NK-92 treated with Interleukin-12 subunit alpha and Interleukin-12 subunit beta, amount 100 ng/mL, for 24 hours (cell line): ENCODE measurements at regions not wholly inside any gene's neighbourhood (a gene's known extent, or its start where the extent isn't known, plus 50 kb on each side); places are given as distances from the start of the nearest gene placed in this dataset.
A peak's percentile ranks its signal among the peaks of the same experiment; 100 is the strongest.

ENCODE experiments used
- DNase-seq: peaks from one replicate; lab custom pipeline; 2025; lab: John Stamatoyannopoulos, UW

- no peak for DNase-seq
These were observed 80.7 kb upstream of the NHSL1 start for GRCh38 chr6:138580040-138580439.

DNA sequence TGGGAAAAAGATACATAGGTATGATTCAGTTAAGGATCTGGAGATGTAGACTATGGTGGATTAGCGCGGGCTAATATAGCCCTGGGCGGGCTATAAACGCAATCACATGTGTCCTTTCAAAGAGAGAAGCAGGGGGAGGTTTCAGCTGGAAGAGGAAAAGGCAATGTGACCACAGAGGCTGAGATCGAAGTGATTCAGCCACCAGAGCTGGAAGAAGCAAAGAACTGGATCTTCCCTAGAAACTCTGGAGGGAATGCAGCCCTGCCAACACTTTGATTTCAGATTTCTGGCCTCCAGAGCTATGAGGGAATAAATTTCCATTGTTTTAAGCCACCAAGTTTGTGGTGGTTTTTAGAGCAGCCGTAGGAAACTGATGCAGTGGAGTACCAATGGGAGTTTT, 81.5 kb upstream of the NHSL1 start:
- DNase-seq: no peak

GRCh38 chr6:138582573-138582972, 83.3 kb upstream of the NHSL1 start:
- DNase-seq: no peak

- DNase-seq: no peak
These were observed 87.3 kb upstream of the NHSL1 start for GRCh38 chr6:138586638-138587037.

- DNase-seq: peak; percentile 25
These were observed 89.6 kb upstream of the NHSL1 start for GRCh38 chr6:138588805-138589434.

DNA sequence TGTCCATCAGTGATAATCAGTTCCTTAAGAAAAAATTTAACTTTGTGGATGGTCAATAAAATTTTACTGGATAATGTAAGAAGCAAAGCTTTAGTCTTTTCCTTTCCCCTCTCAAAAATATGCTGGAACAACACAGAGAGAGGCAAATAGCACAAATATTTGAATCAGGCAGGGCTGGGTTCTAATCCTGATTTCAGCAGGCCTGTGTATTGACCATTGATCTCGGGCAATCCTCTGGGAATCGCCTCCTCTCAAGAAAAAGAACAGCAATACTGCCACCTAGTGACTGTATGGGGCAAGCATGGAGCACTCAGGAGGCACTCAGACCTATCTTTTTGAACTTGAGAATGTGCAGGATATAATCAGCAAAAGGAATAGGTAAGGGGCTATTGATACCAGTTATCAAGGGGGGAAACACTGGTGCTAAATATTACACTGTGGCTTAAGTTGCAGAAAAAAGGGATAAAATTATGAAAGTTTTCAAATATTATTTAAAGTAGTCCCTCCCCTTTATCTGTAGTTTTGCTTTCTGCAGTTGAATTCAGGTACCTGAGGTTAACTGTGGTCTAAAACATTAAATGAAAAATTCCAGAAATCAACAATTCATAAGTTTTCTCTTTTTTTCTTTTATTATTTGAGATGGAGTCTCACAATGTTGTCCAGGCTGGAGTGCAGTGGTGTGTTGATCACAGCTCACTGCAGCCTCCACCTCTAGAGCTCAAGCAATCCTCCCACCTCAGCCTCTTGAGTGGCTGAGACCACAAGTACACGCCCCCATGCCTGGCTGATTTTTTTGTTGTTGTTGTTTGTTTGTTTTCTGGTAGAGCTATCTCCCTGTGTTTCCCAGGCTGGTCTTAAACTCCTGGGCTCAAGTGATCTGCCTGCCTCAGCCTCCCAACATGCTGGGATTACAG, 91.8 kb upstream of the NHSL1 start:
- peak; percentile 6 for DNase-seq

DNA sequence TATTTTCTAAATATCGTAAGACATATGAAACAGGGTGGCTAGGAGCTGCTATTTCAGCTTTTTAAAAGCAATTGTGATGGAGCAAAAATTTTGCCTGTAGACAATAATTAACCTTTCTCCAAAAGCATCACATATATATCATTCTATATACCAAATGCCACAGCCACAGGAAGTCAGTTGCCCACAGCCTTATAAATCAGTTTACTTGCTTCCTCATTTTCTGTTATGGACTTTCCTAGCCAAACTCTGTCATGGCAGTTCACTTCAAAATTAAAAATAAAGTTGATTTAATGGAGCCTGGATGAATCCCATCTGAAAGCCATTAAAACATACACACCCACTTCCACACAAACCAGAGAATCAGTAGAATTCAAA, 93.4 kb upstream of the NHSL1 start:
- DNase-seq: no peak

DNA sequence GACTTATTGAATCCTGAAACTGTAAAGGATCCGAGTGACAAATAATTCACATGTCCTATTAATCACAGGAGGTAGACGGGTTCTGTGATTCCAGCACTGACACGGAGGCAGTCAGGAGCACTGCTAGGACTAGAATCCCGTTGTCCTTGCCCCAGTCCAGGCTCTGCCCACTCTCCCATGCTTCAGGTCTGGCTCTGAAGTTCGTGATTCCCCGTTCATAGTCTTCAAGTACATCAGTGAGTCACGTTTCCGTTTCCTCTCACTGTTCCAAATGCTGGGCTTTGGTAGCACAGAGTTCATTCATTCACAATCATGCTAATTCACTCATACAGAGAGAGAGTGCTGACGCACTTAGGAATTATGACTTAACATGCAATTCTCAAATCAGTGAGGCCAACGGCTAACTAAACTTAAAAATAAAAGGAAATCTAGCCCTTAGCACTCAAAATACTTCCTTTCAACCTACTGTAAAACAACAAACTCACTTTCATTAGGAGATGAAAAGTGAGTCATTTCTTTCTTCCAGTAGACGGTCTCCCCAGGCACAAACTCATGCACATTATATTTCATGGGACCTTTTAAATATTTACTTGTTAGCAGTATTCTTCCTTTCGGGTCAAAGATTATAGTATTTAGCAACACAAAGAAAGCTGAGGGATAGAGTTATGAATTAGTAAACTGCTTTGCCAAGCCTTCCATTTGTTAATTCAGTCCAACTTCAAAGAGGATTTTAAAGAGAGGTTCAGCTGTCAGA, 94.0 kb upstream of the NHSL1 start:
- DNase-seq: no peak

GRCh38 chr6:138593909-138594757, 94.8 kb upstream of the NHSL1 start:
- DNase-seq: no peak

- no peak for DNase-seq
These were observed 95.5 kb upstream of the NHSL1 start for GRCh38 chr6:138594758-138595140.

GRCh38 chr6:138596126-138596525, 96.8 kb upstream of the NHSL1 start:
- DNase-seq: no peak

GRCh38 chr6:138596591-138596990, 97.3 kb upstream of the NHSL1 start:
- no peak for DNase-seq

DNA sequence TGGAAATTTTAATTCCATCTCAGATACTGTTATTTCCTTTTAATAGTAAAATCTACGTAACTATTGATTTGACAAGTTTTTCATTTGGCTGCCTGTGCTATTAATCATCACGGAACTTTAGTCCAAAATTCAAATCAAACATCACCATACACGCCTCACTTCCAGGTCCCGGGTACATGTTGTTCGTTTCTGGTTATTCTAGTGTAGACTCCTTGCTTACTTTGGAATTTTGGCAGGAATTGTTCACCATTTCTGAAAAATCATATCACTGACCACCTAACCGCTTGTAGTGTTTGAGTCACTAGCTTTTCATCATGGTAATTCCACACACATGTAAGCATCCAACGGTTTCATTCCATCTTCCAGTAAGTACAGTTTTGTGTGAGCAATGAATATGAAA, 98.0 kb upstream of the NHSL1 start:
- no peak for DNase-seq

- DNase-seq: no peak
These were observed 99.4 kb upstream of the NHSL1 start for GRCh38 chr6:138598562-138599173.

- DNase-seq: no peak
These were observed 101.0 kb upstream of the NHSL1 start for GRCh38 chr6:138600261-138600660.

DNA sequence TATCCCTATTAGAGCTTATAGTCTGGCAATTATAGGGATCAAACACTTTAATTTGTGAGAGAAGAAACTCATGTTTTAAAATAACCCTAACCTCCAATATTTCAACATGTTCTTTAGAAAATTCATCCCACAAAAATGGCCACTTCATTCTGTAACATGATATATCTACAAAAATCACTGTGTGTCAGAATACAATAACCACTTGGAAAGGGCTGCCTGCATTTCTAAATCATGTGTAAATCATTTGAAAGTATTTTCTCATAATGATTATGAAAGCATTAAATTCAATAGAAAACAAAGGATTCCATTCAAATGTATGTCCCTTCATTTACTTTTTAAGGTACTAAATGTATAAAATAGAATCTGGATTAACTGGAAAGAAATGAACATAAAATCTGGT, 101.4 kb upstream of the NHSL1 start:
- DNase-seq: no peak

DNA sequence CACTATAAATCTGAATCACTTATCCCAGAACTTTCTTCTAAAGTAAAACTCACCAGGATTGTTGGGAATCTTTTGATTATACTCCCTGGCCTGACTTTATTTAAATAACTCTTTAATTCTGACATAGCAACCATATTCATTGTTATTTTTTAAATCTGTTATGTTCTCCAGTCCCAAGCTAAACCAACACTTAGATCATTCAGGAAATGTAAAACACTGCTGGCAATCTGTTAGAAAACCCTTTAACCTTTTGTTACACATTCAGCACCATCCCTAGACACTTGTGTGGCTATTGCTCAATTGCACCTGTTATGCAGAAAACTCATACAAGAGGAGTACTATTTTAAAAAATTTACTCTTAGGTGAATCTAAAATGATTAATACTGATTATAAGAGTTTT, 101.8 kb upstream of the NHSL1 start:
- DNase-seq: no peak

- DNase-seq: no peak
These were observed 106.7 kb upstream of the NHSL1 start for GRCh38 chr6:138605958-138606357.

DNA sequence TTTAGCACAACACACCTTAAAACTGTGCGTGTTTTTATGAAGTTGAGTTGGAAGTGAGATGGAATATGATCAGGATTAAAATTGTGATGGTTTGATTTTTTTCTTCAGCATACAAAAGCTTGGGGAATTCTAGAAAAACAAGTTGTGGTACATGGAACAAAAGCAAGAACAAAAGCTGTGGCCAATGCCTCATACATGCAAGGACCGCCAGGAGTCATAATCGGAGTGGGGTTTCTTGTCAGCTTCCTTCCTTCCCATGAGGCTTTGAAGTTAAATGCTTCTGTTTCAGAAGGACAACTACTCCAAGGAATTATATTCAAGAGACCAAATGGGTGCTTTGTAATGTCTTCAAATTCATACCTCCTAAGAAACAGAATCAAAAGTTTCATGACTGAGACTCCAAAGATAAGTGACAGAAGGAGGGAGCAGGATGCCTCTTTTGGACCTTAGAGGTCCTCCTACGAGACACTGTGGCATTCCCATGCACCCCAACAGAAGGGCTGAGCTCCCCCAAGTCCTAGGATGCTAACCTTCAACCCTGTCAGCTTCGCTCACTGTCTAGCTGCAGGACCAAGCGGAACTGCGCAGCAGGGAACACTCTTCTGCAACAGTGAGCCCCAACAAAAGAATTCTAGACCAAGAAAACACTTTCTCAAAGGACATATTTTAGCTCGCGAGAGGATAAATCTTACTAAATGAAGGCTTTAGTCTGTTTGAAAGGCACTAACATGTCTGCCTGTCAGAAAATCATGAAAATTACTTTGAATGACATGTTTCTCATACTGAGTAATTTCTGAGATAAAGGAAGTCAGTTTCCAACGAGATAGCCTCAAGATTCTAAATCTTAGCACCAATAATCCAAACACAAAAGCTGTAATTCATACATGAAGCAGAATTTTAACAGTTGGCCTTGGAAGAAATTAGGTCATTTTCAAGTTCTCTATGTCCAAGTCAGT, 108.5 kb upstream of the NHSL1 start:
- no peak for DNase-seq

DNA sequence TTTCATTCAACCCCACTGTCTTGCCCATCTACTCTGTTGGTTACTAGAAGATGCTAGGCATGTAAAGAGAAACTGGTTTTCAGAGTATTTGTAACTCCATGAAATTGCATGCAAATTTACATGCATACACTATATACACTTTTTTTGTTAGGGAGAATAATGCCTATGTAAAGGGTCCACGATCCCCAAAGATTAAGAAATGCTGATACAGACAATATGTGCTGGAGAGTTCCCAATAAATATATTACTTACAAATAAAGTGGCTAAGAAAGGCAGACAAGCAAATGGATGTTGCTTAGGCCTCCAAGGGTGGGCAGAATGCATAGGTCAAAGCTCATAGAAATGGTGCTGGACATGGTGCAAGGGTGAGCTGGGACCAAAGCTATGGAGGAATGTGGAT, 109.6 kb upstream of the NHSL1 start:
- no peak for DNase-seq
